Stomach (tissue), 8 donors: ENCODE measurements at regions not wholly inside any gene's neighbourhood (a gene's known extent, or its start where the extent isn't known, plus 50 kb on each side); places are given as distances from the start of the nearest gene placed in this dataset.

ENCODE experiments used
- DNase-seq, 2 donors: peaks; one replicate each; pipeline versions ENCODE4 v3.0.0 to v3.0.0-alpha.2; 2013 to 2019
- H3K27ac ChIP-seq, 5 donors: fragments of 200-600 bp in 4 of 5; sonication (generic) in 4 of 5; one replicate each; pipeline ENCODE4 v1.5.1; 2013 to 2019; ENCODE audit warnings: mild to moderate bottlenecking in 1 of 5, moderate library complexity in 1 of 5
- H3K27me3 ChIP-seq, 3 donors: fragments of 200-600 bp; sonication (generic); one replicate each; pipeline ENCODE4 v1.5.1; 2017 to 2019; ENCODE audit warnings: mixed run types in 1 of 3
- H3K36me3 ChIP-seq, 4 donors: fragments of 200-600 bp; sonication (generic); 1 replicate in 3 of 4; 2 replicates in 1 of 4; pipeline ENCODE4 v1.5.1; 2016 to 2019
- H3K4me1 ChIP-seq, 4 donors: fragments of 200-600 bp; sonication (generic); one replicate each; pipeline ENCODE4 v1.5.1; 2016 to 2019
- H3K4me3 ChIP-seq, 4 donors: fragments of 200-600 bp; sonication (generic) in 3 of 4; one replicate each; pipeline ENCODE4 v1.5.1; 2016 to 2019; ENCODE audit warnings: mild to moderate bottlenecking in 1 of 4
- H3K9me3 ChIP-seq, 4 donors: fragments of 200-600 bp; sonication (generic); one replicate each; pipeline ENCODE4 v1.5.1; 2016 to 2019
- CTCF ChIP-seq, 7 experiments: fragments of 450-650 bp in 4 of 7; fragments of 200-600 bp in 3 of 7; sonication (generic) in 3 of 7; IDR thresholded peaks; one replicate each; pipeline ENCODE4 v1.5.1; 2016 to 2019; ENCODE audit warnings: antibody characterized with exemption in 7 of 7, control low read depth in 2 of 7, mild to moderate bottlenecking in 1 of 7
- EP300 ChIP-seq: sonication (generic); formaldehyde crosslinking; IDR thresholded peaks from one replicate; pipeline ENCODE4 v1.6.1; 2017; ENCODE audit warnings: antibody characterized with exemption
- POLR2A ChIP-seq, 4 donors: fragments of 450-650 bp; IDR thresholded peaks; one replicate each; pipeline ENCODE4 v1.6.1; 2016; ENCODE audit warnings: antibody characterized with exemption in 4 of 4, control low read depth in 2 of 4, mild to moderate bottlenecking in 1 of 4, moderate library complexity in 1 of 4
- POLR2AphosphoS5 ChIP-seq, 3 donors: sonication (generic); formaldehyde crosslinking; IDR thresholded peaks; one replicate each; pipeline ENCODE4 v1.6.1; 2016; ENCODE audit warnings: antibody characterized with exemption in 3 of 3
- WGBS, 5 donors: extraction: QIAGEN DNeasy Blood & Tissue Kit in 3 of 5; methylation state at CpG; one replicate each; pipeline versions ENCODE4 v1.1.5 to v1.1.7; 2013 to 2018; 5-methylcytosine and 5-hydroxymethylcytosine counted together
- intact Hi-C: fragments of 100-400 bp; cut with DNase I; formaldehyde crosslinking; loops from one replicate; pipeline ENCODE4 v1.15.1; 2023; ENCODE audit warnings: low total_unique reads
- donor health status: healthy with polysubstance abuse.
- donor health status: Bipolar disorder and iron deficiency.
- donor health status: healthy.

- Histone ChIP-seq H3K4me3 (no peak overlapping the region), H3K27ac (peak overlapping the region in 4 of 5 donors; percentile 67 to 77 (median 75)), H3K9me3 (no peaks in the 10 kb centered on the region), H3K4me1 (peaks cover 32 to 42% (median 38%) of the 10 kb centered on the region in 4 donors), H3K27me3 (no peaks in the 10 kb centered on the region), H3K36me3 (no peaks in the 10 kb centered on the region)
- peak in 1 of 2 donors; percentile 86 for DNase-seq
- intact Hi-C loops: no loop called here
- 43 to 48% (median 44%) methylated on average over 7 of the region's 7 CpGs for WGBS, 5 donors
- TF ChIP-seq CTCF (IDR thresholded peaks at IDR 0.05): no peak
- TF ChIP-seq POLR2AphosphoS5 (IDR thresholded peaks at IDR 0.05): peak; percentile 46 to 76 (median 47)
Observed at GRCh38 chr1:234925440-234926263, 203.0 kb downstream of the TOMM20 start.

GRCh38 chr1:234924450-234925355 lies 203.9 kb downstream of the TOMM20 start:
- 79 to 91% (median 81%) methylated on average over 17 of the region's 17 CpGs for WGBS, 5 donors
- Histone ChIP-seq H3K4me1 (peaks cover 42 to 51% (median 47%) of the 10 kb centered on the region in 4 donors), H3K4me3 (no peak overlapping the region), H3K27me3 (no peaks in the 10 kb centered on the region), H3K9me3 (no peaks in the 10 kb centered on the region), H3K36me3 (no peaks in the 10 kb centered on the region), H3K27ac (peak overlapping the region in 4 of 5 donors; percentile 67 to 77 (median 75))
- no peak for TF ChIP-seq EP300
- intact Hi-C loops: no loop called here
- DNase-seq: no peak

GRCh38 chr1:234923626-234924025 lies 205.0 kb downstream of the TOMM20 start:
- Histone ChIP-seq H3K27ac (no peak overlapping the region), H3K9me3 (no peaks in the 10 kb centered on the region), H3K4me1 (peaks cover 53 to 62% (median 58%) of the 10 kb centered on the region in 4 donors), H3K36me3 (no peaks in the 10 kb centered on the region), H3K27me3 (no peaks in the 10 kb centered on the region), H3K4me3 (no peak overlapping the region)
- no peak for TF ChIP-seq POLR2A (IDR thresholded peaks at IDR 0.05)
- TF ChIP-seq EP300: no peak
- no peak for TF ChIP-seq CTCF (IDR thresholded peaks at IDR 0.05)
- TF ChIP-seq POLR2AphosphoS5 (IDR thresholded peaks at IDR 0.05): no peak
- intact Hi-C loops: no loop called here
- no peak for DNase-seq
- WGBS, 5 donors: 90 to 97% (median 92%) methylated on average over 5 of the region's 5 CpGs

- no peak for TF ChIP-seq POLR2A (IDR thresholded peaks at IDR 0.05)
- TF ChIP-seq EP300: no peak
Observed at GRCh38 chr1:234922987-234923386, 205.7 kb downstream of the TOMM20 start.

GRCh38 chr1:234921266-234922062 lies 207.2 kb downstream of the TOMM20 start:
- peaks cover 62 to 73% (median 68%) of the 10 kb centered on the region in 4 donors for H3K4me1 ChIP-seq
- DNase-seq: peak in 1 of 2 donors; percentile 75
- intact Hi-C loops: no loop called here
- peak overlapping the region; percentile 0 to 90 (median 87) for H3K27ac ChIP-seq
- H3K36me3 ChIP-seq: no peaks in the 10 kb centered on the region
- no peaks in the 10 kb centered on the region for H3K9me3 ChIP-seq
- whole genome bisulfite sequencing, 5 donors: 34 to 56% (median 37%) methylated on average over 14 of the region's 14 CpGs
- no peak overlapping the region for H3K4me3 ChIP-seq
- H3K27me3 ChIP-seq: no peaks in the 10 kb centered on the region
- TF ChIP-seq EP300 (no peak), POLR2AphosphoS5 (IDR thresholded peaks at IDR 0.05) (peak; percentile 39 to 53 (median 41)), POLR2A (IDR thresholded peaks at IDR 0.05) (no peak)

More at GRCh38 chr1:234922987-234923386, 205.7 kb downstream of the TOMM20 start:
- no peak overlapping the region for H3K4me3 ChIP-seq
- peaks cover 59 to 68% (median 65%) of the 10 kb centered on the region in 4 donors for H3K4me1 ChIP-seq
- 94 to 98% (median 97%) methylated on average over 6 of the region's 6 CpGs for WGBS, 5 donors
- H3K9me3 ChIP-seq: no peaks in the 10 kb centered on the region
- DNase-seq: no peak
- no peaks in the 10 kb centered on the region for H3K27me3 ChIP-seq
- H3K27ac ChIP-seq: peak overlapping the region in 2 of 5 donors; percentile 87 to 90
- H3K36me3 ChIP-seq: no peaks in the 10 kb centered on the region
- intact Hi-C loops: no loop called here
